SK-N-SH (cell line): ENCODE measurements at regions not wholly inside any gene's neighbourhood (a gene's known extent, or its start where the extent isn't known, plus 50 kb on each side); places are given as distances from the start of the nearest gene placed in this dataset.

Experiments
- CHD2 ChIP-seq: fragments of 150-350 bp; IDR thresholded peaks from 2 replicates; pipeline ENCODE4 v1.6.1; 2018; ENCODE audit warnings: low read length; ENCODE audit not compliant: partially characterized antibody
- CTCF ChIP-seq: fragments of 200-600 bp; sonication (generic); IDR thresholded peaks from 2 replicates; pipeline ENCODE4 v1.6.1; 2017; ENCODE audit warnings: antibody characterized with exemption, mild to moderate bottlenecking, moderate library complexity
- EP300 ChIP-seq, 2 experiments: IDR thresholded peaks; 2 replicates each; pipeline versions ENCODE4 v1.4.0 to v1.6.1; 2012; ENCODE audit warnings: borderline replicate concordance in 1 of 2, low read depth in 1 of 2, low read length in 1 of 2
- EZH2phosphoT487 ChIP-seq: fragments of 200-600 bp; sonication (generic); IDR thresholded peaks from 2 replicates; pipeline ENCODE4 v1.6.1; 2017; ENCODE audit warnings: low read depth, mixed run types, mild to moderate bottlenecking, antibody characterized with exemption, moderate library complexity, borderline replicate concordance
- FOSL2 ChIP-seq: IDR thresholded peaks from 2 replicates; pipeline ENCODE4 v1.4.0; 2012; ENCODE audit warnings: low read depth, mild to moderate bottlenecking, moderate library complexity, borderline replicate concordance
- FOXJ3 ChIP-seq: sonication (generic); formaldehyde crosslinking; IDR thresholded peaks from 2 replicates; pipeline ENCODE4 v1.5.1; 2020; ENCODE audit warnings: mild to moderate bottlenecking, missing genetic modification reagents
- JUND ChIP-seq: IDR thresholded peaks from 2 replicates; pipeline ENCODE4 v1.4.0; 2012
- MAX ChIP-seq: IDR thresholded peaks from 2 replicates; pipeline ENCODE4 v1.4.0; 2012; ENCODE audit warnings: low read depth
- POLR2AphosphoS5 ChIP-seq: IDR thresholded peaks from 2 replicates; pipeline ENCODE4 v1.6.1; 2012; ENCODE audit warnings: low read depth, low read length
- RAD21 ChIP-seq: IDR thresholded peaks from 2 replicates; pipeline ENCODE4 v1.6.1; 2012; ENCODE audit warnings: mild to moderate bottlenecking, low read length
- REST ChIP-seq: IDR thresholded peaks from 2 replicates; pipeline ENCODE4 v1.6.1; 2012; ENCODE audit warnings: mild to moderate bottlenecking, low read depth, low read length, moderate library complexity
- SMC3 ChIP-seq: IDR thresholded peaks from 2 replicates; pipeline ENCODE4 v1.6.1; 2012; ENCODE audit warnings: low read depth, low read length, improper control_type of control experiment
- YY1 ChIP-seq: IDR thresholded peaks from 2 replicates; pipeline ENCODE4 v1.4.0; 2012; ENCODE audit warnings: low read depth, mild to moderate bottlenecking

- TF ChIP-seq YY1 (no peak), CTCF (no peak), MAX (no peak), JUND (no peak), RAD21 (no peak), REST (no peak), FOXJ3 (CRISPR knock-in tag) (no peak), FOSL2 (no peak), CHD2 (no peak), EP300 (IDR thresholded peaks at IDR 0.05; ENCODE audit: borderline replicate concordance in 1 of 2, low read depth in 1 of 2, low read length in 1 of 2) (no peak), EZH2phosphoT487 (no peak), POLR2AphosphoS5 (no peak), SMC3 (no peak)
Measured at GRCh38 chr22:48499456-48500425, 1327.9 kb downstream of the BRD1 start.
